CD14-positive monocyte (primary cell): ENCODE measurements at regions not wholly inside any gene's neighbourhood (a gene's known extent, or its start where the extent isn't known, plus 50 kb on each side); places are given as distances from the start of the nearest gene placed in this dataset.
"Not testable (repeated sequence)": the region's sequence is repeated elsewhere in the genome, so short reads cannot be mapped to it uniquely, and the experiment has no call there.

Experiments
- DNase-seq, 3 donors: peaks; one replicate each; pipeline ENCODE4 v3.0.0-alpha.2; 2011 to 2022
- H2AFZ ChIP-seq: 2 replicates; pipeline ENCODE4 v1.6.0; 2012; ENCODE audit warnings: mild to moderate bottlenecking, low read depth, low read length, inconsistent platforms; ENCODE audit not compliant: insufficient read depth, poor library complexity, severe bottlenecking
- H3K27ac ChIP-seq, 2 donors: 1 replicate in 1 of 2; 2 replicates in 1 of 2; pipeline ENCODE4 v1.5.1; 2012 to 2013; ENCODE audit warnings: low read length in 2 of 2, control low read depth in 1 of 2, inconsistent platforms in 1 of 2, low read depth in 1 of 2, mild to moderate bottlenecking in 1 of 2
- H3K27me3 ChIP-seq, 2 donors: one replicate each; pipeline versions ENCODE4 v1.6.0 to v1.6.1; 2011 to 2013; ENCODE audit warnings: low read length in 2 of 2; ENCODE audit not compliant: control insufficient read depth in 2 of 2, insufficient read depth in 2 of 2
- H3K36me3 ChIP-seq, 2 donors: replicated peaks in 1 of 2; 1 replicate in 1 of 2; 2 replicates in 1 of 2; pipeline versions ENCODE4 v1.5.1 to v1.6.1; 2012 to 2013; ENCODE audit warnings: low read length in 2 of 2, control low read depth in 1 of 2, inconsistent platforms in 1 of 2, mild to moderate bottlenecking in 1 of 2; ENCODE audit not compliant: insufficient read depth in 2 of 2, control insufficient read depth in 1 of 2
- H3K4me1 ChIP-seq, 2 donors: 1 replicate in 1 of 2; 2 replicates in 1 of 2; pipeline versions ENCODE4 v1.5.1 to v1.6.1; 2012 to 2013; ENCODE audit warnings: low read length in 2 of 2, control low read depth in 1 of 2, inconsistent platforms in 1 of 2, mild to moderate bottlenecking in 1 of 2, moderate library complexity in 1 of 2; ENCODE audit not compliant: insufficient read depth in 2 of 2, control insufficient read depth in 1 of 2
- H3K4me2 ChIP-seq: replicated peaks from 2 replicates; pipeline ENCODE3; 2012; ENCODE audit warnings: low read length, moderate library complexity, mild to moderate bottlenecking; ENCODE audit not compliant: poor library complexity, severe bottlenecking; ENCODE audit errors: extremely low read depth
- H3K4me3 ChIP-seq, 3 experiments: fragments of 200-600 bp in 1 of 3; sonication (generic) in 1 of 3; replicated peaks in 1 of 3; 1 replicate in 2 of 3; 2 replicates in 1 of 3; pipeline ENCODE4 v1.5.1; 2011 to 2013; ENCODE audit warnings: low read length in 3 of 3, mild to moderate bottlenecking in 3 of 3, control low read depth in 2 of 3, low read depth in 2 of 3, inconsistent platforms in 1 of 3, moderate library complexity in 1 of 3
- H3K79me2 ChIP-seq: 2 replicates; pipeline ENCODE4 v1.6.0; 2012; ENCODE audit warnings: mild to moderate bottlenecking, control low read depth, inconsistent platforms, low read length, moderate library complexity; ENCODE audit not compliant: insufficient read depth
- H3K9ac ChIP-seq: 2 replicates; pipeline ENCODE4 v1.6.0; 2017; ENCODE audit warnings: low read length, mild to moderate bottlenecking; ENCODE audit not compliant: insufficient read depth, poor library complexity, severe bottlenecking
- H3K9me3 ChIP-seq, 2 donors: replicated peaks in 1 of 2; 1 replicate in 1 of 2; 2 replicates in 1 of 2; pipeline versions ENCODE4 v1.5.1 to v1.6.1; 2012 to 2013; ENCODE audit warnings: low read length in 2 of 2, control low read depth in 1 of 2; ENCODE audit not compliant: control insufficient read depth in 1 of 2, insufficient read depth in 1 of 2
- H4K20me1 ChIP-seq: 2 replicates; pipeline ENCODE4 v1.6.0; 2012; ENCODE audit warnings: mild to moderate bottlenecking, low read length, control low read depth, moderate library complexity; ENCODE audit not compliant: insufficient read depth
- H3K27ac Mint-ChIP-seq, 7 donors: one replicate each; pipeline ENCODE4 v1.8.0; 2020; ENCODE audit warnings: mild to moderate bottlenecking in 7 of 7, mixed read lengths in 7 of 7, moderate library complexity in 6 of 7, inconsistent platforms in 2 of 7
- H3K27me3 Mint-ChIP-seq, 3 donors: one replicate each; pipeline ENCODE4 v1.8.0; 2021 to 2022; ENCODE audit warnings: low read depth in 3 of 3, mild to moderate bottlenecking in 3 of 3, mixed read lengths in 3 of 3, moderate library complexity in 3 of 3, inconsistent platforms in 1 of 3
- H3K36me3 Mint-ChIP-seq, 2 donors: one replicate each; pipeline ENCODE4 v1.8.0; 2020; ENCODE audit warnings: mixed read lengths in 2 of 2, inconsistent platforms in 1 of 2, mild to moderate bottlenecking in 1 of 2
- H3K4me1 Mint-ChIP-seq: one replicate; pipeline ENCODE4 v1.8.0; 2020; ENCODE audit warnings: mild to moderate bottlenecking, mixed read lengths
- H3K4me3 Mint-ChIP-seq, 2 donors: one replicate each; pipeline ENCODE4 v1.8.0; 2020; ENCODE audit warnings: mild to moderate bottlenecking in 2 of 2, mixed read lengths in 2 of 2, moderate library complexity in 1 of 2
- H3K9me3 Mint-ChIP-seq, 7 donors: one replicate each; pipeline ENCODE4 v1.8.0; 2020 to 2022; ENCODE audit warnings: mixed read lengths in 7 of 7, mild to moderate bottlenecking in 6 of 7, moderate library complexity in 6 of 7, inconsistent platforms in 2 of 7
- CTCF ChIP-seq: fragments of 200-600 bp; IDR thresholded peaks from one replicate; pipeline ENCODE4 v1.8.0; 2022; ENCODE audit warnings: antibody characterized with exemption, mild to moderate bottlenecking
- WGBS: methylation state at CpG from one replicate; pipeline ENCODE4 v1.1.5; 2013; ENCODE audit warnings: missing lambda C conversion rate; ENCODE audit not compliant: insufficient coverage; 5-methylcytosine and 5-hydroxymethylcytosine counted together
- intact Hi-C, 2 donors: fragments of 100-400 bp; cut with micrococcal nuclease; formaldehyde crosslinking; loops; one replicate each; pipeline versions ENCODE4 v1.15.0 to v1.15.1; 2023

- intact Hi-C loops = no loop called here
- H3K27ac Mint-ChIP-seq = no peak overlapping the region
Measured at GRCh38 chr2:190149200-190149599, 86.7 kb upstream of the MSTN start.

GRCh38 chr2:190146109-190146508 is 83.6 kb upstream of the MSTN start:
- DNase-seq, H3K4me3 Mint-ChIP-seq, H3K9me3 ChIP-seq, H3K36me3 Mint-ChIP-seq, H3K27me3 Mint-ChIP-seq, H3K27ac ChIP-seq, H3K27me3 ChIP-seq, H3K27ac Mint-ChIP-seq, H2AFZ ChIP-seq, H4K20me1 ChIP-seq, H3K4me3 ChIP-seq, H3K4me1 ChIP-seq, H3K4me2 ChIP-seq, intact Hi-C loops, H3K36me3 ChIP-seq, H3K4me1 Mint-ChIP-seq, H3K79me2 ChIP-seq, H3K9ac ChIP-seq: not testable (repeated sequence)
- H3K9me3 Mint-ChIP-seq = peaks cover 6 to 25% (median 11%) of the 10 kb centered on the region in 7 donors
- WGBS = no CpG with 5 or more reads among the region's 5 CpGs

More at GRCh38 chr2:190149200-190149599, 86.7 kb upstream of the MSTN start:
- no peaks in the 10 kb centered on the region for H3K27me3 ChIP-seq
- H3K4me2 ChIP-seq = no peak overlapping the region
- DNase-seq = no peak
- no peaks in the 10 kb centered on the region for H4K20me1 ChIP-seq
- H3K4me3 ChIP-seq = no peak overlapping the region
- H2AFZ ChIP-seq = no peak overlapping the region
- H3K36me3 ChIP-seq = no peaks in the 10 kb centered on the region
- peaks cover 0 to 1% (median 0%) of the 10 kb centered on the region in 3 donors for H3K27me3 Mint-ChIP-seq
- H3K9me3 Mint-ChIP-seq = peaks cover 0 to 15% (median 7%) of the 10 kb centered on the region in 7 donors
- H3K79me2 ChIP-seq = no peaks in the 10 kb centered on the region
- H3K36me3 Mint-ChIP-seq = no peaks in the 10 kb centered on the region
- H3K9ac ChIP-seq = no peak overlapping the region
- H3K9me3 ChIP-seq = no peaks in the 10 kb centered on the region
- no peaks in the 10 kb centered on the region for H3K4me1 Mint-ChIP-seq
- no peaks in the 10 kb centered on the region for H3K4me1 ChIP-seq
- no peak overlapping the region for H3K27ac ChIP-seq
- TF ChIP-seq CTCF = no peak
- no peak overlapping the region for H3K4me3 Mint-ChIP-seq
- no CpG with 5 or more reads among the region's 4 CpGs for WGBS

GRCh38 chr2:190140474-190140873 is 77.9 kb upstream of the MSTN start:
- H3K4me3 Mint-ChIP-seq, H3K4me2 ChIP-seq, H3K27ac ChIP-seq, H2AFZ ChIP-seq, H3K9ac ChIP-seq, H3K27ac Mint-ChIP-seq, intact Hi-C loops, H3K27me3 Mint-ChIP-seq, H3K79me2 ChIP-seq, H3K36me3 Mint-ChIP-seq, H3K4me1 Mint-ChIP-seq, H3K4me3 ChIP-seq, H3K4me1 ChIP-seq, H3K36me3 ChIP-seq, DNase-seq, H3K27me3 ChIP-seq, H4K20me1 ChIP-seq: not testable (repeated sequence)
- peaks cover 5 to 27% (median 16%) of the 10 kb centered on the region in 7 donors for H3K9me3 Mint-ChIP-seq
- H3K9me3 ChIP-seq = peaks cover 10 to 11% of the 10 kb centered on the region in 2 donors
- 100% methylated on average over 1 of the region's 2 CpGs for WGBS
